LNCaP clone FGC (cell line): ENCODE measurements at regions not wholly inside any gene's neighbourhood (a gene's known extent, or its start where the extent isn't known, plus 50 kb on each side); places are given as distances from the start of the nearest gene placed in this dataset.

Experiments
- DNase-seq: peaks from one replicate; pipeline ENCODE4 v3.0.0-alpha.2; 2011; ENCODE audit warnings: low read depth
- H3K4me3 ChIP-seq: 2 replicates; pipeline ENCODE4 v1.5.1; 2011; ENCODE audit warnings: mild to moderate bottlenecking, low read depth, low read length, control low read depth
- CTCF ChIP-seq: IDR thresholded peaks from 2 replicates; pipeline ENCODE4 v1.5.1; 2012; ENCODE audit warnings: mild to moderate bottlenecking; ENCODE audit not compliant: control insufficient read depth, insufficient read depth; ENCODE audit errors: extremely low read depth

DNA sequence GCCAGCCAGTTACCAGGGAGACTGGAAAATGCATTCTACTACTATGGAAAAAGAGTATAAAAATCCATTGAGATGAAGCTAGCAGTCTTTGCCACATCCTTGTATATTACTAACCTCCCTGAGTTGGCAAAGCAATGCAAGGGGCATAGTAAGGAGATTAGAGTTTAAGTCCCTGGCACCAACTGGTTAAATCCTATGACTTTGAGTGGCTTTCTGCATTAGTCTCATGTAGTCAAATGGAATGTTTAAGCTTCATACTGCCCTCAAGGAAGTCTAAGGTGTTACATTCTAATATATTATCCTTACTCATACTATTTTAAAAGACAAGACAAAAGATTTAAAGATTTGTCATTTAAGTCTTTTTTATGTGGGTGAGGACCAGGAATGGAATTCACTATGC is 110.1 kb downstream of the INHBA start:
- no peak for TF ChIP-seq CTCF
- H3K4me3 ChIP-seq: no peak overlapping the region

DNA sequence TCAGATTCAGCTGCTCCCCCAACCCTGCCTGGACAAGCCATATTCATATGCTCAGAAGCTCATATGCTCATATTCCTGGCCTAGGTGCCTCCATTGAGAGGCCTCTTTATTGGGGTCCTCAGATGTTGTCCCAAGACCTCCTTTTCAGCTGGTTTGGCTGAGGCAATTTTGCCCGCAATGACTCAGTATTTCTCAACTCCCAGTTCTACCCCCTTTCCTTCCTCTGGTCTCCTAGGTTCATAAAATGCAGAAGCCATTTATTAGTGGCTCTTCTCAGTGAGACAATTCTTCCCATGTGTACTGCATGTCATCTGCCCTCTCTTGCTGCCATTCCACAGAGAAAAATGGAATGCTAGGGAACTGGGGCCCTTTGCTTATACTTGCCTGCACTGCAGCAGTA is 110.7 kb downstream of the INHBA start:
- no peak for DNase-seq
- no peak overlapping the region for H3K4me3 ChIP-seq
- no peak for TF ChIP-seq CTCF

More for the DNA sequence above, 110.1 kb downstream of the INHBA start:
- DNase-seq: no peak

DNA sequence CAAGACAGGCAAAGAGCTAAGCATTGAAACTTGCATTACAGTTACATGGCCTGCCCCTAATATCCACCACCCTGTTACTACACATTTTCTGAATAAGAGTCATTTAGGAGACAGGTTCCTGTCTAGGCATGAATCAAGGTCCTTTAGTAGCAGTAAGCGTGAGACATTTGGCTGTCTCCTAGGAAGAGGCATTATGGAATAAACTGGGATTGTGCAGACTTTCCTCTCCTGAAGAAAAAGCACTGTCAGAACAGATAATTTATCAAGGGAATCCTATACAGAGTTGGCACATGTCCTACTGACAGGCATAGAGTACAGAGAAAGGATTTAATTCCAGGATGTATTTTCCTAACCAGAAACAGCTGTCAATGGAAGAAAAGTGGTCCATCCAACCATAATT is 111.9 kb downstream of the INHBA start:
- no peak for DNase-seq
- no peak for TF ChIP-seq CTCF
- H3K4me3 ChIP-seq: no peak overlapping the region

DNA sequence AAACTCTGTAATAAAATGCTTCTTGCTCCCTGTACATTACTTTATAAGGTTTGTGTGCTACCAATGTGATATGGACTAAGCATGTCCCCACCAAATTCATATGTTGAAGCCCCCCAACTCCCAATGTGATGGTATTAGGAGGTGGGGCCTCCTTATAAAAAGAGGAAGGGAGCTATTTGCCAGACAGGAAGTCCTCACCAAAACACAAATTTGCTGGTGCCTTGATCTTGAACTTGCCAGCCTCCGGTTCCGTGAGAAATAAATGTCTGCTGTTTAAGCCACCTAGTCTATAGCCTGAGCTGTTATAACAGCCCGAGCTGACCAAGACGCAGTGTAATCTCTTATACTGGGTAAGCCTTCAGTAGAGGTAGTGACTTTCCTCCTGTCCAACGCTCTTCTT is 114.5 kb downstream of the INHBA start:
- H3K4me3 ChIP-seq: no peak overlapping the region
- TF ChIP-seq CTCF: no peak
- no peak for DNase-seq

DNA sequence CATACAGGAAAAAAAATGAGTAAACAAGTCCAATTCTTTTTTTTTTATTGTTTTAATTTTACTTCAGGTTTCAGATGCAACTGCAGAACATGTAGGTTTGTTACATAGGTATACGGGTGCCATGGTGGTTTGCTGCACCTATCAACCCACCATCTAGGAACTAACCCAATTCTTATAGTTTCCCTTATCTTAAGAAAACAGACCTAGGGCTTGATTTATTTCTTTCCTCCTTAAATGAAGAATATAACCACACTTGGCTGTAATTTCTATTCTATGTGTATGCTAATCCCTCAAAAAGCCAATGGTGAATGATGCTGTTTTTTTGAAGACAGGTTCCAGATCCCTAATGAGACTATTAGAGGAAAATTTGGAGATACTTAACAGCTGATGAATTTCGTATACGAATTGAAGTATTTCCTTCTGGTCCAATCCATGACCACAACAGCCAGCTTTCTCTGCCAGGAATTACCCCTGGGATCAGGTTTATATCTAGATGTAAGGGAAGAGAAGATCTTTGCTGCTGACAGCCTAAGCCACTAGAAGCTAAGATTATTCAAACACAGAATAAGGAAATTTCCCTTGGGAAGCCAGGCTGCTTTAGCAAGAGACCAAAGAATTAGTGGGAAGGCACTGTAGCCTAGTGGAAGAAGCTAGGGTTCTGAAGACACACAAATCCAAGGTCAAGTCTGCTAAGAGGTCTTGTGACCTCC is 115.8 kb downstream of the INHBA start:
- no peak overlapping the region for H3K4me3 ChIP-seq
- no peak for TF ChIP-seq CTCF
- DNase-seq: no peak

- no peak for TF ChIP-seq CTCF
- DNase-seq: no peak
Measured at GRCh38 chr7:41584746-41585145, 118.1 kb downstream of the INHBA start.

GRCh38 chr7:41582116-41582515 is 120.8 kb downstream of the INHBA start:
- no peak for DNase-seq
- no peak overlapping the region for H3K4me3 ChIP-seq
- no peak for TF ChIP-seq CTCF

More at GRCh38 chr7:41584746-41585145, 118.1 kb downstream of the INHBA start:
- no peak overlapping the region for H3K4me3 ChIP-seq
